ENCODE measurements at regions not wholly inside any gene's neighbourhood (a gene's known extent, or its start where the extent isn't known, plus 50 kb on each side); places are given as distances from the start of the nearest gene placed in this dataset.
A peak's percentile ranks its signal among the peaks of the same experiment; 100 is the strongest.
"Not testable (repeated sequence)": the region's sequence is repeated elsewhere in the genome, so short reads cannot be mapped to it uniquely, and the experiment has no call there.

DNA sequence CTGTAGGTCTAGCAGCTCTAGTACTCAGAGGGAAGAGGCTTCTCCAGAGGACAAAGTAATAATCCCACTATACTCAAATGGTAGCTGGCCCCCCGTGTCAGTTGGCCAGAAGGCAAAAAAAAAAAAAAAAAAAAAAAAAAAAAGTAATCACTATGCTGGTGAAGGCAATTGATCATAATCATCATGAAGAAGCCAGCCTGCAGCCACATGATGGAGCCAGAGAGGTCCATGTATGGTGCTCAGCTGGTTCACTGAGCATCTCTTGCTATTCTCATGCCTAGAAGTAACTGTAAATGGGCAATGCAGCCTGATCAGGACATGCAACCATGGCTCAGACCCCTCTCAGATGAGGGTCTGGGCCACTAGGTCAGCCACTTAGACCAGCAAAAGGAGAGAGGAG lies 378.8 kb downstream of the MED13L start:
- DNase-seq, result no peak

DNA sequence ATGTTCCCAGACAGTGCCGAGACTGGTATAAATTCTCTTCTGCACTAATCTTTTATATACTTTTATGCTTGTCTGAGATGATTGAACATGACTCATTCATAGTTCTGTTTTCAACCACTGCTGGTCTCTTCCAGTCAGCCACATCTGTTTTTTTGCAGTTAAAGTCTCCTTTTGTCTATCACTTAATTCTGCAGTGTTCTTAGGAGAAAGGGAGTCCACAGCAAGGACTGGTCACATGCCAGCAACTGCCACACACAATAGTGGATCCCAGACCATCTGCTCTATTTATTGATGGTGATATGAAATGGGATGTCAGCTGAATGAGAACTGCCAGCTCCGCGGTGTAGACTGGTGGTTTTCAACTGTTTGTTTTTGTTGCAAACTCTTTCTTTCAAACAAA lies 379.8 kb downstream of the MED13L start:
- no peak for DNase-seq

DNA sequence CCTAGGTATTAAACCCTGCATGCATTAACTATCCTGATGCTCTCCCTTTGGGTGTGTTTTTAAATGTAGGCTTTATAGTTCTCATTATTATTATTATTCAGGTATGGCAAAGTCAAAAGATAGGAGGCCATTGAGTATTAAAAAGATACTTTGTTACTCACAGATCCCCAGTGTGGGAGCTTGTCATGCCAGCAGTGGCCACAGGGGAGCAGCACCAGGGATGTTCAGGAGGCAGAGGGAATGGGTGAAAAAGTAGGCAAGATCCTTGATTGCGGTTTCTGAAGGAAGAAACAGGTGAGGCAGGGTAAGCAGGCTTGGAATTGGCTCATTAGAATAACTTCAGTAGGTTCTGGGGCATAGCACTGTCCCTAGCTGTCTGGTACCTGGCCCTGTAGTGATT lies 382.2 kb downstream of the MED13L start:
- no peak for DNase-seq

DNA sequence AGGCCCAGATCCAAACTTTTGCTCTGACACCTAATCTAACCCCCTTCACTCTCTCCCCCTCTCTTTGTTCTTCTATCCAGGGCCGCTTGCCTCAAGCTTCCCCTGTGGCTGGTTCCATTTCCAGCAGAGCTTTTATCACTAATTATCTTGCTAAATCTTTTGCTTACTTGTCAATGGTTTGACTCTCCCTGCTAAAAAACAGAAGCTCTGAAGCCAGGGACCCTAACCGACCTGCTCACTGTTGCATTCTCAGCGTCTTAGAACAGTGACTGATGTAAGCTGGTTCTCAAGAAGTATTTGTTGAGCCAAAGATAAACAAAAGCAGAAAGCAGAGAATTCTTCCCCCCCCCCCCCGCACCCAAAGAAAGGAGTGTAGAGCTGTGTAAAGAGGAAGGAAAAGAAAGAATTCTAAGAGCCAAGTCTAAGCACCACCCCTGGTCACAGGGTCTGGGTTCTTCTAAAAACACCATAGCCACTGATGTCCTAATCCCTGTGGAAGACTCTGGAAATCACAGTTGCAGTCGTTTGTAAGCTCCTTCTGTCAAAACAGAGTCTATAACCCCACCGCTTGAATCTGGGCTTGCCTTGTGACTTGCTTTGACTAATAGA lies 385.8 kb downstream of the MED13L start:
- DNase-seq, result no peak

DNA sequence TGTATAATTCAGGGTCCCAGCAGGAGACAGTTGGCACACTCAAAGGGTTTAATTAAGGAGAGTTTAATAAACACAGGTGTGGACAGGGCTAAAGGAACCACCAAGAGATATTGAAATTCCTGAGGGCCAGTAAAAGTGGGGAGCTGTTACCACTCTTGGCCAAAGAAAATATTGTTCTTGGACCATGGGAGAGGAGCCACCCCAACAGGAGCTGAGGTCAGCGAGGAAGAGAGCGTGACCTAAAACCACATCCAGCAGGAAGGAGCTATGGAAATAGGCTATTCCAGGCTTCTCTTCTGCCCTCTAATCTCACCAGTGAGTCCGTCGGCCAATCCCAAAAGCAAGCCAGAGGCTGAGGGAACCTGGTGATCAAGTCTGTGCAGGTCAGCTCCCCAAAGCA lies 390.8 kb downstream of the MED13L start:
- no peak for DNase-seq

DNA sequence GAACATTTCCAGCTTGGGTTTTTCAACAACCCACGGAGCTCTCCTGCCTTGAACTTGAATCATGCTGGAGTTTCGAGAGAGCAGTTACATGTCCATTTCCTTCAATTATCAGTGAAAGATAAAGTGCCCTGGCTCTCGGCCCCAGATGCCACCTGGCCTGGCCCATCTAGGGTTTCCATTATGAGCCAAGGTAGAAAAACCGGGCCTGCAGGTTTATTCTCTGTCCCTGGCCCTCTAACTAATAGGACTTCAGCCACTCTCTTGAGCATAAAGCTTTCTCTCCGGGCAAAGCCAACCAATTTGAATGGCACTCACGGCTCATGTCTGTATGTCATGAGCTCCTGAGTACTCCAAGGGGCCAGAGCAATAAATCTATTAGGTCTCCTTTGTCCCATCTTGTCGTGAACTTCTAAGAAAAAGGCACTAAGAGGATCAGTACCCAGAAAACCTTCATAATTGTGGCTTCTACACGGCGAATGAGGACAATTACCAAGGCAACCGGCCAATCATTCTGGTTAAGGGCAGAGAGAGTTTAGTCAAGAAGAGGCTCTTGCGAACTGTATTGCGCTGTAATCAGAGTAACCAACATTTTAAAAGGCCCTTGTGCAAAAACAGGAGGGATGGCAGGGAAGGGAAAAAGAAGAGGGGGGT lies 392.3 kb downstream of the MED13L start:
- DNase-seq, result no peak

DNA sequence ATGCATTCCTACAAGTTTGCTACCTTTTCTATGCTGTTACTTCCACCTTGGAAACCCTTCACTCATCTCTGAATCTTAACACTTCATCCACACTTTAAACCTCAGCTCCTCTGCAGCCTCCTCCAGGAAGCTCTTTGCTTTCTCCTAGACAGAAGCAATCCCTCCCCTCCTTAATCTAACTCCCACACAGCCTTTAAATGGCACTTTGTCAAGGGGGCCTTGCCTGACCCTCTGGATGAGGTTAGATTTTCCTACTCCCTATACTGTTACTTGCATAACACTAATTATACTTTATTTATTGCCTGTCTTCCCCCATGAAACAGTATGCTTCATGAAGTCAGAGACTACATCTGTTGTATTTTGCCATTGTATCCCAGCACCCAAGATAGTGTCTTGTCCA lies 394.6 kb downstream of the MED13L start:
- no peak for DNase-seq

DNA sequence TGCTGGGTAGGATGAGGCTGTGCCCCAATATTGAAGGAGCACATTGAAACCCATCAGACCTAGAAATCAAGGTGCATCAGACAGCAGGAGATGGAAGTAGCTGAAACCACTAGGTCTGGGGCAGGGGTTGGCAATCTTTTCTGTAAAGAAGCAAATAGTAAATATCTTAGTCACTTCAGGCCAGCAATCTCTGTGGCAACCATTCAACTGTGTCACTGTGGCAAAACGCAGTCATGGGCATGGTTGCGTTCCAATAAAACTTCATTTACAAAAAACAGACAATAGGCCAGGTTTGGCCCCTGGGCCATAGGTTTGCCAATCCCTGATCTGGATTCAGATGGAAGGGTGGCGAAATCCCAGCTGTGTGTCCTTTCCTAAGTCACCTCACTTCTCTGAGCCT lies 397.3 kb downstream of the MED13L start:
- DNase-seq, result no peak

DNA sequence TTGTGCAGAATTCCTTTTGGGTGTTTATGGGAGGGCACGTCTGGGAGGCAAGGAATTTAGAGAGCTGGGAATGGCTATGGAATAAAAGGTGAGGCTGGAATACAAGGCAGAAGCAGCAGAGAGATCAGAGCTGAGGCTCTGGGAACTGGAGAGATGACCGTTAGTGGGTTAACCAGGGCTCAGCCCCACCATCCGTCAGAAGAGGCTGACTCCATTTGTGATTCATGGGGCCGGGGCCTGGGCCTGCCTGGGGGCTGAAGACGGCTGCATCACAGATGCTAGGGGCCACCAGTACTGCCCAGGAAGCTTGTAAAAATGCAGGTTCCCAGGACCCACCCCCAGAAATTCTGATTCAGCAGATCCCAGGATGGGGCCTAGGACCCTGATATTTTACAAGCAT lies 398.1 kb downstream of the MED13L start:
- DNase-seq, result no peak

DNA sequence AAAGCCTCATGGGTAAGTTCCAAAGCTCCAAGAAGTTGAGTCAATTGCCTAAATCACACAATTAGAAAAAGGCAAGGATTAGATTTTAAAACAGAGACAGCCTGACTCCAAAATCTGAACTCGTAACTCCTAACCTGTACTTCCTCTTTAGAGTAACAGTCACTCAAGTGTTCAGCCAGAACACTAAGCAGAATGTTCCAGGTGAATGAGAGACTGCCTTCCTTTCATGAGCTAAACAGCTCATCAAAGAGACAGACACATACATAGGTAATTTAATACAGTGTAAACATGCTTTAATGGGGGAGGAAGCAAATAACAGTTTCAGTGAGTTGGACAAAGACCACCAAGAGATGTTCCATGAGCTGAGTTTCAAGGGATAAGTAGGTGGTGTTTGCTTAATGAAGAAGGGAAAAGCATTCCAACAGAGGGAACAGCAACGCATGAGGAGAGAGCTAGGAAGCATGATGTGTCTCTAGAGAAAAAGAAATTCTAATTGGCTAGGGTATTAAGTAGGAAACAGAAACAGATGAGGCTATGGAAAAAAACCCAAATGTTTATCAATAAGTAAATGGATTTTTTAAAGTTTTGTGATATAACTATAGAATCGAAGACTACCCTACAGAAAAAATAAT lies 403.9 kb downstream of the MED13L start:
- no peak for DNase-seq

DNA sequence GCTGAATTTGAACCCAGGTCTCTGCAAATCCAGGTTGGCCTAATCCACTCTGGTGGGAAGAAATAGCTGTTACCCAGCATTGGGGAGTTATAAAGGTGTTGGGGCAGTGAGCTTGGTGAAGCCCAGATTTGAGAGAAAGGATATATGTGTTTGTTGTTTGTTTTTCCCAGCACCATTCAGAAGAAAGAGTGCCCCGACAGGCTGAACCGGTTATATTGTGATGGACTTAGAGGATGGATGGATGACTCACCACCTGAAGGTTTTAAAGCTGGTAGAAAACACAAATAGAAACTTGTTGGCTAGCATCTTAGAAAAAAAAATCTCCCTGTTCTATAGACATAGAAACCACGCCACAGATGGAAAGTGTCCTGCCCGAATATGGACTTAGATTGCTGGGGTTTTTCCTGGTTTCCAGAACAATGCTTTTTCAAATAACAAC lies 404.6 kb downstream of the MED13L start:
- DNase-seq, result no peak

DNA sequence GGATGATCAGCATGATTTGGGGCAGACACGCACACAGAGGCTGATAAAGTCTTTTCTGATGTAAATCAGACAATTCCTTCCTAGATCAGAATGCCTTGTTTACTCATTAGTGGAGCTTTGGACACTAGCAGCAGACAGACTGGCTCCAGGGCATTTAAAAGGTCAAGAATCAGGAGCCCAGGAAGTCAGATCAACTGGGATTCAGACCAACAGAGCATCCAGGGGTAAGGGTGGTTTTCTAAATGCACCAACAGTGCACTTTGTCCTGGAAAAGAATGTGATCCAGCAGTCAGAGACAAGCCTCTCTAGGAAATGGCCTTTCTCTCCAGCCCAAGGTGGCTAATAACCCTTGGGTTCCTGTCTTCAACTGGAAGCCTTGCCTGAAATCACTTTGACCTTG lies 405.3 kb downstream of the MED13L start:
- no peak for DNase-seq

DNA sequence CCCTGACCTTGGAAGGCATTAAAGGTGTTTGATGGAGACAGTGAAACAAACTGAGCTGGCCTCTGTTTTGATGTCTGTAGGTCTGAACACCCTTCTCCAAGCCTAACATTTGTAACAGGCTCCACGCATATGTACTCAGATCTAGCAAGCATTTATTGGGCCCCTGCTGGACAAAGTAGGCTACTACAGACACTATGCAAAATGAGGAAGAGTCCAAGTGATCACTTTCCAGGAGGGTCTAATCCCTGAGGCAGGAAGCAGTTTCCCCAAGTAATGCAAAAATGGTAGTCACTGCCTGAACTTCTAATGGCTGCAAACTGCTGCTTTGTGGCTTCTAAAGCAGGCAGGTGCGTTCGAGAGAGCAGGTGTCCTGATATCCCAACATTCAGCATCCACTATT lies 405.8 kb downstream of the MED13L start:
- DNase-seq, result peak; percentile 4

DNA sequence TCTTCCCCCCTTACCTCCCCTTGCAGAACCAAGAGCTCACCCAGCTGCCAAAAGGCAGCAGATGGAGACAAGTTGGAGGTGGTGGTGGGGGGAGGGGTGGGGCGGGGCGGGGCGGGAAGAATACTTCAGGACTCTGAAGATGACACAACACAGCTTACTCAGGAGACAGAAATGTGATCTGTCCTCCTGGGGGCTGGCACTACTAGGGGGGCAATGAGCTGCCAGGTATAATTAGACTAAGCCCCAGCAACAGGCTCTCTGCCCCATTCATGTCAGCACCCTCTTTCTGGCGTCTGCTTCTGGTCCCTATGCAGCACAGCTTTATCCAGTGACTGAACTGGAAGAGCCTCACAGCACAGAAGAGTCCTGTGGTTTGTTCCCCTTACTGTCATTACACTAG lies 407.0 kb downstream of the MED13L start:
- DNase-seq, result no peak

DNA sequence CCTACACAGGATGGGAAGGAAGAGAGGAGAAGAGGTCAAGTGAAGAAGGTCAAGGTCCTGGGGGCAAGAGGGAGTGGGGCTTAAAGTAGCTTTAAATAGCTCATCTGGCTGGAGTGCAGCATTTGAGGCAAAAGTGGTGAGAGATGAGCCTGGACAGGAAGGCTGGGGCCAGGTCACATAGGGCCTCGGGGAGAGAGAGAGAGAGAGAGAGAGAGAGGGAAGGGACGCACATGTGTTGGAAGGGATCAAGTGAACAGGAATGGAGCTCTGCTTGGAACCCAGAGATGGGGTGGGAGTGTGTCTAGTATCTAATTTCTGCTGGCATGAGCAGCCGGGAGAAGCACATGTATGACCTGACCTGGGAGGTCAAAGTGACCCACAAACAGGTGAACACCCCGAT lies 407.5 kb downstream of the MED13L start:
- no peak for DNase-seq

DNA sequence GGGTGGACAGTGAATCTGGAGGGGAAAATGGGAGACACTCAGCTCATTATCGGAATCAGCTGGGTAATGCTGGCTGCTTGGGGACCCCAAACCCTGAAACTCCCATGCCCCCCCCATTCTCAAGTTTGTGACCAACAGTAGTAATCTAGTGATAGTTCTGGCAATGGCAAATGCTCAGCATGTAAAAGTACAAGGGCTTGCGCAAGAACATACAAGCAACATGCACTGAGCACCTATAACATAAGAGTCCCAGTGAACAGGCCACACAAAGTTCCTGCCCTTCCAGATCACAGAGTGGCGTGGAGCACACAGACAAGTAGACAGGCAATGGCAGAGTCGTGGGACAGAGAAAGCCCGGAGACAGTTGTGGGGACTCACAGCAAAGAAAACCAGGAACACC lies 407.9 kb downstream of the MED13L start:
- no peak for DNase-seq

DNA sequence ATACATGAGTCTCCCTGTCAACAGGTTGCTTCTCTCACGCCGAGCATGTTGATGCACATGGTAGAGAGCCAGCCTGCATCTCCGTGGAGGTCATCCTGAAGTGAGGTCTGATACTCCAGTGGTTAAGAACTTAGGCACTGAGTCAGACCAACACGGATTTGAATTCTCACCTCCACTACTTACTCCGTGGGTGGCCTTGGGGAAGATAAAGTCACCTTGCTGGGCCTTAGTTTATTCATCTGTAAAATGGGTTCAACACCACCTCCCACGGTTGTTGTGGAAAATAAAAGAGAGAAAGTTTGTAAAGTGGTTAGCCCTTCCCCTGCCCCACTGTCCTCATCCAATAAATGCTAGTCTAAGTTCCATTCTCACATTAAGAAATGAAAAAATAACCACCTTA lies 408.9 kb downstream of the MED13L start:
- DNase-seq, result no peak

DNA sequence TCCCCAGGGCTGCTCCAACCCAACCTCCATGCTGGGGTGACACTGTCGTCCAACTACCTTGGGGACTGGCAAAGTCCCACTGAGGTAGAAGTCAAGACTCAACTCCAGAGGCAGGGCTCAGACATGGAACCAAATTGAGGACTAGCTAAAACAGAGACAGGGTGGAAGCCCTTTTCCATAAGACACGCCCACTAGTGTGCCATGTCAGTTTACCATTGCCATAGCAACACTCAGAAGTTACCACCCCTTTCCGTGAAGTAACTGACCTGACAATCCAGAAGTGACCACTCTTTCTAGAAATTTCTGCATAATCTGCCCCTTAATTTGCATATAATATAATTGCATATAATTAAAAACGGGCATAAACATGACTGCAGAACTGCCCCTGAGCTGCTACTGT lies 409.6 kb downstream of the MED13L start:
- no peak for DNase-seq

DNA sequence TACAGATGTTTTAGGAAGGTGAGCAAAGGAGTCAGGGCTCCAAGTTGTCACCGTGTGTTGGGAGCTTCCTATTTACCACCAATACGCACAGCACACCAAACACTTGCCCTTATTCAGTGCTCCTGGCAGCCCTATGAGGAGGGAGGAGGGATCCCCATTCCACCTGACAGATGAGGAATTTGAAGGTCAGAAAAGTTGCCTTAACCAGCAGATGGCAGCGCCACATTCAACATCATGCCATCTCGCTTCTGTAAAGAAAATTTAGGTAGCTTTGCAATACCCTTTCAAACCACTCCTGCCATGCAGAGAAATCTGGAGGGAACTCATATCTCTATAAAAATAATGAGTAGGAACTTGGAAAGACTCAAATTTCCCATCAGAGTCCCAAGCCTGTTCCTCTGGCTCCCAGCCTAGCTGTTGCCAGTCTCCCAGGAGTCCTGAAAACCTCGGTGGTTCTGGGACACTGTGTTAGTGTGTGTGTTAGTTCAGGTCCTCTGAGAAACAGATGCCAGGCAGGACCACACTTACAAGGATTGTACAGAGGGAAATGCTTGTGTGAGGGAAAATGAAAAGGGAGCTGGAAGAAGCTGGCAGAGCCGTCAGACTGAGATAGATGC lies 410.5 kb downstream of the MED13L start:
- no peak for DNase-seq

DNA sequence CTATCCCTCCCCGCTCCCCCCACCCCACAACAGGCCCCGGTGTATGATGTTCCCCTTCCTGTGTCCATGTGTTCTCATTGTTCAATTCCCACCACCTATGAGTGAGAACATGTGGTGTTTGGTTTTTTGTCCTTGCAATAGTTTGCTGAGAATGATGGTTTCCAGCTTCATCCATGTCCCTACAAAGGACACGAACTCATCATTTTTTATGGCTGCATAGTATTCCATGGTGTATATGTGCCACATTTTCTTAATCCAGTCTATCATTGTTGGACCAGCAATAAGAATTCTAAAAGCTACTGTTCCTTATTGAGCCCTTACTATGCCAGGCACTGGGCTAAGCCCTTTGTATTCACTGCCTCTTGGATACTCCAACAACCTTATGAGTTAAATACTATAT lies 411.2 kb downstream of the MED13L start:
- DNase-seq, result not testable (repeated sequence)

DNA sequence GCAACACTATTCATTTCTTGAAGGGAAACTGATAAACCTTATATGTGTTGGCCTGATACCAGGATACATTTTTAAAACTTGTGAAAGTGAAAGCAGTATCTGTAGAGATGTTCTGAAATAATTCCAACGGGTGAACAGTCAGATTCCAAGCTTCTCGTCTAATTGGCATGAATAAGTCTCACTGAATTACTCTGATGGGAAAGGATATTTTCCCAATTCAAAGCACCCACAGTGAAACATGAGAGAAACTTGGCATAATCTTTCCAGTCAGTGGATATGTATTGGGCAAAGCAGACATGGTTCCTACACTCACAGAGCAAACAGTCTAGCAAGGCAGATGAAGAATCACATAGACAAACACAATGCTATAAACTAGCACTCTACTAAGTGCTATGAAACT lies 413.1 kb downstream of the MED13L start:
- no peak for DNase-seq

DNA sequence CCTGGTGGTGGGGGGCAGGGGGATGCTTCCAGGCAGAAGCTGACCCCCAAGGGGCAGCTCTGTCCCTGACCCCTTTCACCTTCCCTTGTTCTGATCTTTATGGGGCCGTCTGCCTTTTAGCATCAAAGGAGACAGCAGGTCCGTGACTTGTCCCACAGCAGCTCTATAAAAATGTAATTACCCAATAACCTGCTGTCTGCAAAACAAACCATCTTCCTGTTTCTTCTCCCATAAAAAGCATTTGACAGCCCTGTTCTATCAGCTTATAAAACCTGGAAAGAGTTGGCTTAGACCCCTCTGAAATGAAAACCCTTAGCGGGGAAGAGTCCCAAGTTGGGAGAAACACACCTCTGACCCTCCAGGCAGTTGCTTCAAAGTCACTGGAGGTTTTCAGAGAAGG lies 416.9 kb downstream of the MED13L start:
- no peak for DNase-seq

DNA sequence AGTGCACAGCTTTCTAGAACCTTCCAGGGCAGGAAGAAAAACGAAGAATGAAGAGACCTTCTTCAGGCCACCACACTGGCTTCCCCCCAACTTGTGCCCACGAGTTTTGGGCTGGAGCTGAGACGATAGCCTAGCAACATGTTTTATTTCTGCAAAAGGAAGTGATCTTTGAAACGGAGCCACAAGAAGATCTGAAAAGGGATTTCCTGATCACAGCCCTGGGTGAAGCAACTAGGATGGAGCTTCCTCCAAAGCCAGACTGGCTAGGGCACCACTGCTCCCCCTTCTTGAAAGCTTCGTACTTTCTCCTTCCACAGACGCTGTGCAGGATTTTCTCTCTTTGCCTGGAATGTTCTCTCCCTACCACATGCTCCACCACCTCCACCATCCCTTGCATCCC lies 418.3 kb downstream of the MED13L start:
- no peak for DNase-seq

DNA sequence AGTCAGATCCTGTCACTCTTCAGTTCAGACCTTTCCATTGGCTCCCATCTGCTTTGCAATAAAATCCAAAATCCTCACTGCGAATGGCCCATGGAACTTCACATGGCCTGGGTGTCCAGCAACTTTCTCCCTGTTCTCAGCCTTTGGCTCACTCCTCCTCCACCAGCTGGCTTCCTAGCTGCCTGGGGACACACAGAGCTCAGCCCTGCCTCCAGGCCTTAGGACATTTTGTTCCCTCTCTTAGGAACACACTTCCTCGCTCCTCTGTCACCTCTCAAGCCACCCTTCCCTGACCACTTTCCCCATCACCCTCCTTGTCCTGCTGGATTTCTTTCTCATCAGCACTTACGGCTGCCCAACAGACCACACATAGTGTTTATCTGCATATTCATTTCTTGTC lies 419.6 kb downstream of the MED13L start:
- DNase-seq, result no peak
